ENCODE measurements at regions not wholly inside any gene's neighbourhood (a gene's known extent, or its start where the extent isn't known, plus 50 kb on each side); places are given as distances from the start of the nearest gene placed in this dataset.
"Not testable (repeated sequence)": the region's sequence is repeated elsewhere in the genome, so short reads cannot be mapped to it uniquely, and the experiment has no call there.

DNA sequence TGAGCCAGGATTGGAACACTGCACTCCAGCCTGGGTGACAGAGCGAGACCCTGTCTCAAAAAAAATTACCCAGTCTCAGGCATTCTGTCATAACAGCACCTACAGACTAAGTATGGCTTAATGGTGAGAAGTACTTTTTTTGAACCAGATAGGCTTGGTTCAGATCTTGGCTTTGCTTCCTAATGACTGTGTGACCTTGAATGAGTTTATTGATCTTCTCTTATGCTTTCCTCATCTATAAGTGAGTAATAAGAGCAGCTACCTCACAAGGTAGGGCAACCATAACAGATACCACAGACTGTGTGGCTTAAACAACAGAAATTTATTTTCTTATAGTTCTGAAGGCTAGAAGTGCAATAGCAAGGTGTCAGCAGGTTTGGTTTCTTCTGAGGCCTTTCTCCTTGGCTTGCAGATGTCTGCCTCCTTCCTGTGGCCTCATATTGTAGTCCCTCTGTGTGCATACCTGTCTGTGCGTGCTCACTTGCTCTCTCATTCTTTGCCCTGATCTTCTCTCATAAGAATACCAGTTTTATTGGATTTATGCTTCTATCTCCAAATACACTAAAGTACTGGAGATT, 87.7 kb downstream of the METTL2B start:
- TF ChIP-seq POLR2A (IDR thresholded peaks at IDR 0.05) = not testable (repeated sequence)
- TF ChIP-seq, protein P1, sequence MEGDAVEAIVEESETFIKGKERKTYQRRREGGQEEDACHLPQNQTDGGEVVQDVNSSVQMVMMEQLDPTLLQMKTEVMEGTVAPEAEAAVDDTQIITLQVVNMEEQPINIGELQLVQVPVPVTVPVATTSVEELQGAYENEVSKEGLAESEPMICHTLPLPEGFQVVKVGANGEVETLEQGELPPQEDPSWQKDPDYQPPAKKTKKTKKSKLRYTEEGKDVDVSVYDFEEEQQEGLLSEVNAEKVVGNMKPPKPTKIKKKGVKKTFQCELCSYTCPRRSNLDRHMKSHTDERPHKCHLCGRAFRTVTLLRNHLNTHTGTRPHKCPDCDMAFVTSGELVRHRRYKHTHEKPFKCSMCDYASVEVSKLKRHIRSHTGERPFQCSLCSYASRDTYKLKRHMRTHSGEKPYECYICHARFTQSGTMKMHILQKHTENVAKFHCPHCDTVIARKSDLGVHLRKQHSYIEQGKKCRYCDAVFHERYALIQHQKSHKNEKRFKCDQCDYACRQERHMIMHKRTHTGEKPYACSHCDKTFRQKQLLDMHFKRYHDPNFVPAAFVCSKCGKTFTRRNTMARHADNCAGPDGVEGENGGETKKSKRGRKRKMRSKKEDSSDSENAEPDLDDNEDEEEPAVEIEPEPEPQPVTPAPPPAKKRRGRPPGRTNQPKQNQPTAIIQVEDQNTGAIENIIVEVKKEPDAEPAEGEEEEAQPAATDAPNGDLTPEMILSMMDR (IDR thresholded peaks at IDR 0.05 in 4 of 5, conservative IDR thresholded peaks at IDR 0.05 in 1 of 5) = not testable (repeated sequence)

Measured in gastrocnemius medialis (tissue), 4 donors.